WTC11 (cell line): ENCODE measurements at regions not wholly inside any gene's neighbourhood (a gene's known extent, or its start where the extent isn't known, plus 50 kb on each side); places are given as distances from the start of the nearest gene placed in this dataset.

ENCODE experiments used
- ATAC-seq: fragments of 200-7000 bp; cut with Tn5 transposase; 2 replicates; pipeline ENCODE4 v1.10.0; 2021; ENCODE audit warnings: mild to moderate bottlenecking, moderate library complexity
- CTCF ChIA-PET: fragments of 300-600 bp; sonication (Branson Sonifier 250); formaldehyde crosslinking; loops from one replicate; lab custom pipeline; 2021; ENCODE audit warnings: antibody characterized with exemption; lab: Charles Lee
- POLR2A ChIA-PET: fragments of 350-600 bp; sonication (Branson Sonifier 250); formaldehyde crosslinking; loops from one replicate; lab custom pipeline; 2021; ENCODE audit warnings: antibody characterized with exemption; lab: Charles Lee
- DNase-seq: peaks from one replicate; pipeline ENCODE4 v3.0.0; 2021; ENCODE audit warnings: low spot score
- H3K27ac Mint-ChIP-seq: 2 replicates; pipeline ENCODE4 v1.8.0; 2021; ENCODE audit warnings: mixed read lengths
- H3K27me3 Mint-ChIP-seq: 2 replicates; pipeline ENCODE4 v1.8.0; 2021; ENCODE audit warnings: low read depth, mild to moderate bottlenecking, moderate library complexity, mixed read lengths
- H3K36me3 Mint-ChIP-seq: 2 replicates; pipeline ENCODE4 v1.8.0; 2021; ENCODE audit warnings: mixed read lengths
- H3K4me1 Mint-ChIP-seq: 2 replicates; pipeline ENCODE4 v1.8.0; 2022; ENCODE audit warnings: mixed read lengths
- H3K4me3 Mint-ChIP-seq: 2 replicates; pipeline ENCODE4 v1.8.0; 2021; ENCODE audit warnings: mild to moderate bottlenecking, moderate library complexity, mixed read lengths
- H3K9me3 Mint-ChIP-seq: 2 replicates; pipeline ENCODE4 v1.8.0; 2021; ENCODE audit warnings: mixed read lengths
- FOXK1 ChIP-seq: sonication (generic); formaldehyde crosslinking; IDR thresholded peaks from 2 replicates; pipeline ENCODE4 v1.8.0; 2022; ENCODE audit warnings: mild to moderate bottlenecking, moderate library complexity, missing genetic modification reagents
- JAZF1 ChIP-seq: fragments of 250-450 bp; sonication (Bioruptor Pico); IDR thresholded peaks from 2 replicates; pipeline ENCODE4 v1.9.0; 2021; ENCODE audit warnings: moderate library complexity, mild to moderate bottlenecking, inconsistent platforms
- JUN ChIP-seq: sonication (generic); formaldehyde crosslinking; IDR thresholded peaks from 2 replicates; pipeline ENCODE4 v1.8.0; 2023; ENCODE audit warnings: mild to moderate bottlenecking, missing genetic modification reagents
- NR1H2 ChIP-seq: sonication (generic); formaldehyde crosslinking; IDR thresholded peaks from 2 replicates; pipeline ENCODE4 v1.9.0; 2021; ENCODE audit warnings: mild to moderate bottlenecking, moderate library complexity, missing genetic modification reagents
- PRRX2 ChIP-seq: fragments of 250-450 bp; sonication (Bioruptor Pico); IDR thresholded peaks from 2 replicates; pipeline ENCODE4 v1.8.0; 2021; ENCODE audit warnings: mild to moderate bottlenecking
- TEAD4 ChIP-seq: sonication (generic); formaldehyde crosslinking; IDR thresholded peaks from 2 replicates; pipeline ENCODE4 v1.8.0; 2022; ENCODE audit warnings: mild to moderate bottlenecking, missing genetic modification reagents
- TP53 ChIP-seq: sonication (generic); formaldehyde crosslinking; IDR thresholded peaks from 2 replicates; pipeline ENCODE4 v1.8.1; 2023; ENCODE audit warnings: mild to moderate bottlenecking, missing genetic modification reagents
- ZBTB21 ChIP-seq: sonication (generic); formaldehyde crosslinking; IDR thresholded peaks from 2 replicates; pipeline ENCODE4 v1.8.1; 2023; ENCODE audit warnings: mild to moderate bottlenecking, missing genetic modification reagents, borderline replicate concordance
- ZNF121 ChIP-seq: sonication (generic); formaldehyde crosslinking; IDR thresholded peaks from 2 replicates; pipeline ENCODE4 v1.8.0; 2023; ENCODE audit warnings: missing genetic modification reagents
- TF ChIP-seq, protein P1 (sequence below): sonication (generic); formaldehyde crosslinking; IDR thresholded peaks from 2 replicates; pipeline ENCODE4 v1.8.1; 2022; ENCODE audit warnings: low read depth, mild to moderate bottlenecking, moderate library complexity, missing genetic modification reagents, borderline replicate concordance
- TF ChIP-seq, protein P2 (sequence below): fragments of 250-450 bp; sonication (Bioruptor Pico); IDR thresholded peaks from 2 replicates; pipeline ENCODE4 v1.8.0; 2021; ENCODE audit warnings: mild to moderate bottlenecking
- TF ChIP-seq, protein P3 (sequence below): sonication (generic); formaldehyde crosslinking; IDR thresholded peaks from 2 replicates; pipeline ENCODE4 v1.8.0; 2023; ENCODE audit warnings: missing genetic modification reagents, mild to moderate bottlenecking, borderline replicate concordance
- TF ChIP-seq, protein P4 (sequence below): sonication (generic); formaldehyde crosslinking; IDR thresholded peaks from 2 replicates; pipeline ENCODE4 v1.8.0; 2023; ENCODE audit warnings: mild to moderate bottlenecking, missing genetic modification reagents
- TF ChIP-seq, protein P5 (sequence below): sonication (generic); formaldehyde crosslinking; IDR thresholded peaks from 2 replicates; pipeline ENCODE4 v1.8.1; 2023; ENCODE audit warnings: mild to moderate bottlenecking, missing genetic modification reagents, borderline replicate concordance
- TF ChIP-seq, protein P6 (sequence below): fragments of 250-450 bp; sonication (Bioruptor Pico); IDR thresholded peaks from 2 replicates; pipeline ENCODE4 v1.9.0; 2021; ENCODE audit warnings: mild to moderate bottlenecking, borderline replicate concordance
- TF ChIP-seq, protein P7 (sequence below): sonication (generic); formaldehyde crosslinking; IDR thresholded peaks from 2 replicates; pipeline ENCODE4 v1.8.1; 2022; ENCODE audit warnings: missing genetic modification reagents, borderline replicate concordance

DNA sequence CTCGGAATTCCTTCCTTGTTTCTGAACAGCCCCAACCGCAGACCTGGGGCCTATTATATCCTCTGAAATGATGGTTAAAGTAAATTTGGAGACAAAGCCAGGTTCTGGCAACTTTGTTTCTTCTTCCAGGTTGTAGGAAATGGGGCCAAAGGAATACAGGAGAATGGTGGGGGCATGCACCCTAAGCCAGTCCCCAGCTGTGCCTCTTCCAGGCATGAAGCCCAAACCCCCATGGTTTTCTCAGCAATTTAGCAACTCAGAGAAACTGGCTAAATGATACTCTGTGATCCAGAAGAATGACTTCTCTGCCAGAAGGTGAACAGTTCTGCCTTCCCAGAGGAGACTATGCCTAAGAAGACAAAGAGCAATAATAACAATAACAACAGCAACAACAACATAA is 635.0 kb upstream of the FANCL start:
- Mint-ChIP-seq H3K9me3 (no peaks in the 10 kb centered on the region), H3K36me3 (no peaks in the 10 kb centered on the region), H3K27ac (no peak overlapping the region), H3K4me3 (no peak overlapping the region), H3K4me1 (peaks cover 36% of the 10 kb centered on the region), H3K27me3 (no peaks in the 10 kb centered on the region)
- ATAC-seq, result no peak
- TF ChIP-seq TP53 (no peak), TEAD4 (no peak), PRRX2 (no peak), FOXK1 (CRISPR knock-in tag) (no peak), ZBTB21 (CRISPR knock-in tag) (no peak), JUN (CRISPR knock-in tag) (no peak), ZNF121 (CRISPR knock-in tag) (no peak)
- TF ChIP-seq, protein P1, sequence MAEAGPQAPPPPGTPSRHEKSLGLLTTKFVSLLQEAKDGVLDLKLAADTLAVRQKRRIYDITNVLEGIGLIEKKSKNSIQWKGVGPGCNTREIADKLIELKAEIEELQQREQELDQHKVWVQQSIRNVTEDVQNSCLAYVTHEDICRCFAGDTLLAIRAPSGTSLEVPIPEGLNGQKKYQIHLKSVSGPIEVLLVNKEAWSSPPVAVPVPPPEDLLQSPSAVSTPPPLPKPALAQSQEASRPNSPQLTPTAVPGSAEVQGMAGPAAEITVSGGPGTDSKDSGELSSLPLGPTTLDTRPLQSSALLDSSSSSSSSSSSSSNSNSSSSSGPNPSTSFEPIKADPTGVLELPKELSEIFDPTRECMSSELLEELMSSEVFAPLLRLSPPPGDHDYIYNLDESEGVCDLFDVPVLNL, result no peak
- TF ChIP-seq, protein P2, sequence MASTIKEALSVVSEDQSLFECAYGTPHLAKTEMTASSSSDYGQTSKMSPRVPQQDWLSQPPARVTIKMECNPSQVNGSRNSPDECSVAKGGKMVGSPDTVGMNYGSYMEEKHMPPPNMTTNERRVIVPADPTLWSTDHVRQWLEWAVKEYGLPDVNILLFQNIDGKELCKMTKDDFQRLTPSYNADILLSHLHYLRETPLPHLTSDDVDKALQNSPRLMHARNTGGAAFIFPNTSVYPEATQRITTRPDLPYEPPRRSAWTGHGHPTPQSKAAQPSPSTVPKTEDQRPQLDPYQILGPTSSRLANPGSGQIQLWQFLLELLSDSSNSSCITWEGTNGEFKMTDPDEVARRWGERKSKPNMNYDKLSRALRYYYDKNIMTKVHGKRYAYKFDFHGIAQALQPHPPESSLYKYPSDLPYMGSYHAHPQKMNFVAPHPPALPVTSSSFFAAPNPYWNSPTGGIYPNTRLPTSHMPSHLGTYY, result no peak
- TF ChIP-seq, protein P3, sequence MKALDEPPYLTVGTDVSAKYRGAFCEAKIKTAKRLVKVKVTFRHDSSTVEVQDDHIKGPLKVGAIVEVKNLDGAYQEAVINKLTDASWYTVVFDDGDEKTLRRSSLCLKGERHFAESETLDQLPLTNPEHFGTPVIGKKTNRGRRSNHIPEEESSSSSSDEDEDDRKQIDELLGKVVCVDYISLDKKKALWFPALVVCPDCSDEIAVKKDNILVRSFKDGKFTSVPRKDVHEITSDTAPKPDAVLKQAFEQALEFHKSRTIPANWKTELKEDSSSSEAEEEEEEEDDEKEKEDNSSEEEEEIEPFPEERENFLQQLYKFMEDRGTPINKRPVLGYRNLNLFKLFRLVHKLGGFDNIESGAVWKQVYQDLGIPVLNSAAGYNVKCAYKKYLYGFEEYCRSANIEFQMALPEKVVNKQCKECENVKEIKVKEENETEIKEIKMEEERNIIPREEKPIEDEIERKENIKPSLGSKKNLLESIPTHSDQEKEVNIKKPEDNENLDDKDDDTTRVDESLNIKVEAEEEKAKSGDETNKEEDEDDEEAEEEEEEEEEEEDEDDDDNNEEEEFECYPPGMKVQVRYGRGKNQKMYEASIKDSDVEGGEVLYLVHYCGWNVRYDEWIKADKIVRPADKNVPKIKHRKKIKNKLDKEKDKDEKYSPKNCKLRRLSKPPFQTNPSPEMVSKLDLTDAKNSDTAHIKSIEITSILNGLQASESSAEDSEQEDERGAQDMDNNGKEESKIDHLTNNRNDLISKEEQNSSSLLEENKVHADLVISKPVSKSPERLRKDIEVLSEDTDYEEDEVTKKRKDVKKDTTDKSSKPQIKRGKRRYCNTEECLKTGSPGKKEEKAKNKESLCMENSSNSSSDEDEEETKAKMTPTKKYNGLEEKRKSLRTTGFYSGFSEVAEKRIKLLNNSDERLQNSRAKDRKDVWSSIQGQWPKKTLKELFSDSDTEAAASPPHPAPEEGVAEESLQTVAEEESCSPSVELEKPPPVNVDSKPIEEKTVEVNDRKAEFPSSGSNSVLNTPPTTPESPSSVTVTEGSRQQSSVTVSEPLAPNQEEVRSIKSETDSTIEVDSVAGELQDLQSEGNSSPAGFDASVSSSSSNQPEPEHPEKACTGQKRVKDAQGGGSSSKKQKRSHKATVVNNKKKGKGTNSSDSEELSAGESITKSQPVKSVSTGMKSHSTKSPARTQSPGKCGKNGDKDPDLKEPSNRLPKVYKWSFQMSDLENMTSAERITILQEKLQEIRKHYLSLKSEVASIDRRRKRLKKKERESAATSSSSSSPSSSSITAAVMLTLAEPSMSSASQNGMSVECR, result no peak
- TF ChIP-seq, protein P4, sequence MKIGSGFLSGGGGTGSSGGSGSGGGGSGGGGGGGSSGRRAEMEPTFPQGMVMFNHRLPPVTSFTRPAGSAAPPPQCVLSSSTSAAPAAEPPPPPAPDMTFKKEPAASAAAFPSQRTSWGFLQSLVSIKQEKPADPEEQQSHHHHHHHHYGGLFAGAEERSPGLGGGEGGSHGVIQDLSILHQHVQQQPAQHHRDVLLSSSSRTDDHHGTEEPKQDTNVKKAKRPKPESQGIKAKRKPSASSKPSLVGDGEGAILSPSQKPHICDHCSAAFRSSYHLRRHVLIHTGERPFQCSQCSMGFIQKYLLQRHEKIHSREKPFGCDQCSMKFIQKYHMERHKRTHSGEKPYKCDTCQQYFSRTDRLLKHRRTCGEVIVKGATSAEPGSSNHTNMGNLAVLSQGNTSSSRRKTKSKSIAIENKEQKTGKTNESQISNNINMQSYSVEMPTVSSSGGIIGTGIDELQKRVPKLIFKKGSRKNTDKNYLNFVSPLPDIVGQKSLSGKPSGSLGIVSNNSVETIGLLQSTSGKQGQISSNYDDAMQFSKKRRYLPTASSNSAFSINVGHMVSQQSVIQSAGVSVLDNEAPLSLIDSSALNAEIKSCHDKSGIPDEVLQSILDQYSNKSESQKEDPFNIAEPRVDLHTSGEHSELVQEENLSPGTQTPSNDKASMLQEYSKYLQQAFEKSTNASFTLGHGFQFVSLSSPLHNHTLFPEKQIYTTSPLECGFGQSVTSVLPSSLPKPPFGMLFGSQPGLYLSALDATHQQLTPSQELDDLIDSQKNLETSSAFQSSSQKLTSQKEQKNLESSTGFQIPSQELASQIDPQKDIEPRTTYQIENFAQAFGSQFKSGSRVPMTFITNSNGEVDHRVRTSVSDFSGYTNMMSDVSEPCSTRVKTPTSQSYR, result no peak
- TF ChIP-seq, protein P5, sequence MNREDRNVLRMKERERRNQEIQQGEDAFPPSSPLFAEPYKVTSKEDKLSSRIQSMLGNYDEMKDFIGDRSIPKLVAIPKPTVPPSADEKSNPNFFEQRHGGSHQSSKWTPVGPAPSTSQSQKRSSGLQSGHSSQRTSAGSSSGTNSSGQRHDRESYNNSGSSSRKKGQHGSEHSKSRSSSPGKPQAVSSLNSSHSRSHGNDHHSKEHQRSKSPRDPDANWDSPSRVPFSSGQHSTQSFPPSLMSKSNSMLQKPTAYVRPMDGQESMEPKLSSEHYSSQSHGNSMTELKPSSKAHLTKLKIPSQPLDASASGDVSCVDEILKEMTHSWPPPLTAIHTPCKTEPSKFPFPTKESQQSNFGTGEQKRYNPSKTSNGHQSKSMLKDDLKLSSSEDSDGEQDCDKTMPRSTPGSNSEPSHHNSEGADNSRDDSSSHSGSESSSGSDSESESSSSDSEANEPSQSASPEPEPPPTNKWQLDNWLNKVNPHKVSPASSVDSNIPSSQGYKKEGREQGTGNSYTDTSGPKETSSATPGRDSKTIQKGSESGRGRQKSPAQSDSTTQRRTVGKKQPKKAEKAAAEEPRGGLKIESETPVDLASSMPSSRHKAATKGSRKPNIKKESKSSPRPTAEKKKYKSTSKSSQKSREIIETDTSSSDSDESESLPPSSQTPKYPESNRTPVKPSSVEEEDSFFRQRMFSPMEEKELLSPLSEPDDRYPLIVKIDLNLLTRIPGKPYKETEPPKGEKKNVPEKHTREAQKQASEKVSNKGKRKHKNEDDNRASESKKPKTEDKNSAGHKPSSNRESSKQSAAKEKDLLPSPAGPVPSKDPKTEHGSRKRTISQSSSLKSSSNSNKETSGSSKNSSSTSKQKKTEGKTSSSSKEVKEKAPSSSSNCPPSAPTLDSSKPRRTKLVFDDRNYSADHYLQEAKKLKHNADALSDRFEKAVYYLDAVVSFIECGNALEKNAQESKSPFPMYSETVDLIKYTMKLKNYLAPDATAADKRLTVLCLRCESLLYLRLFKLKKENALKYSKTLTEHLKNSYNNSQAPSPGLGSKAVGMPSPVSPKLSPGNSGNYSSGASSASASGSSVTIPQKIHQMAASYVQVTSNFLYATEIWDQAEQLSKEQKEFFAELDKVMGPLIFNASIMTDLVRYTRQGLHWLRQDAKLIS (CRISPR knock-in tag), result no peak
- DNase-seq, result no peak
- ChIA-PET CTCF (no interaction called here), POLR2A (no interaction called here)

DNA sequence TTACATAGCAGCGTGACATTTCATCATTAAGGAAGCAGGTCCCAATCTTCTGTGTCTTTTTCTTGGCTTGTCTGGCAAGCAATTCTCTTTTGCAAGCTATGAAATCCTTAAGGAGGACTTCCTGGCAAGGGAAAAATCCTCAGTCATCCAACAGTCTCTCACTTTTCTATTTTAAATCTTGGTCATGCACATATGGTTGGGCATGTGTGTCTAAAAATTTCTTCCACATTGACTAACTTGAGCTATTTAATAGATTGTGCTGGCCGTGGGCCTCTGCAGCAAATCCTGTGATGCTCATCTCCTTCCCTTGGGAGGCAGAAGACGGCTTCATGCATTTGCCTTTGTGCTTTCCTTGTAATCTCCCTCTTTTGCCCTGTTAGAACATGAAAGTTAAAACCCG is 634.3 kb upstream of the FANCL start:
- no peaks in the 10 kb centered on the region for H3K36me3 Mint-ChIP-seq
- H3K27ac Mint-ChIP-seq, result no peak overlapping the region
- H3K27me3 Mint-ChIP-seq, result no peaks in the 10 kb centered on the region
- ATAC-seq, result no peak
- H3K4me1 Mint-ChIP-seq, result peaks cover 36% of the 10 kb centered on the region
- POLR2A ChIA-PET, result no interaction called here
- 0 out of 2 replicates have a peak, but pooled peaks cover 5% of the 10 kb centered on the region for H3K9me3 Mint-ChIP-seq
- CTCF ChIA-PET, result interaction anchor here (1.8 kb wide), 1 partner anchor 113 kb away, joined by 4 read pairs; no protein-coding TSS in a partner anchor
- DNase-seq, result no peak
- no peak overlapping the region for H3K4me3 Mint-ChIP-seq
- TF ChIP-seq, protein P6, sequence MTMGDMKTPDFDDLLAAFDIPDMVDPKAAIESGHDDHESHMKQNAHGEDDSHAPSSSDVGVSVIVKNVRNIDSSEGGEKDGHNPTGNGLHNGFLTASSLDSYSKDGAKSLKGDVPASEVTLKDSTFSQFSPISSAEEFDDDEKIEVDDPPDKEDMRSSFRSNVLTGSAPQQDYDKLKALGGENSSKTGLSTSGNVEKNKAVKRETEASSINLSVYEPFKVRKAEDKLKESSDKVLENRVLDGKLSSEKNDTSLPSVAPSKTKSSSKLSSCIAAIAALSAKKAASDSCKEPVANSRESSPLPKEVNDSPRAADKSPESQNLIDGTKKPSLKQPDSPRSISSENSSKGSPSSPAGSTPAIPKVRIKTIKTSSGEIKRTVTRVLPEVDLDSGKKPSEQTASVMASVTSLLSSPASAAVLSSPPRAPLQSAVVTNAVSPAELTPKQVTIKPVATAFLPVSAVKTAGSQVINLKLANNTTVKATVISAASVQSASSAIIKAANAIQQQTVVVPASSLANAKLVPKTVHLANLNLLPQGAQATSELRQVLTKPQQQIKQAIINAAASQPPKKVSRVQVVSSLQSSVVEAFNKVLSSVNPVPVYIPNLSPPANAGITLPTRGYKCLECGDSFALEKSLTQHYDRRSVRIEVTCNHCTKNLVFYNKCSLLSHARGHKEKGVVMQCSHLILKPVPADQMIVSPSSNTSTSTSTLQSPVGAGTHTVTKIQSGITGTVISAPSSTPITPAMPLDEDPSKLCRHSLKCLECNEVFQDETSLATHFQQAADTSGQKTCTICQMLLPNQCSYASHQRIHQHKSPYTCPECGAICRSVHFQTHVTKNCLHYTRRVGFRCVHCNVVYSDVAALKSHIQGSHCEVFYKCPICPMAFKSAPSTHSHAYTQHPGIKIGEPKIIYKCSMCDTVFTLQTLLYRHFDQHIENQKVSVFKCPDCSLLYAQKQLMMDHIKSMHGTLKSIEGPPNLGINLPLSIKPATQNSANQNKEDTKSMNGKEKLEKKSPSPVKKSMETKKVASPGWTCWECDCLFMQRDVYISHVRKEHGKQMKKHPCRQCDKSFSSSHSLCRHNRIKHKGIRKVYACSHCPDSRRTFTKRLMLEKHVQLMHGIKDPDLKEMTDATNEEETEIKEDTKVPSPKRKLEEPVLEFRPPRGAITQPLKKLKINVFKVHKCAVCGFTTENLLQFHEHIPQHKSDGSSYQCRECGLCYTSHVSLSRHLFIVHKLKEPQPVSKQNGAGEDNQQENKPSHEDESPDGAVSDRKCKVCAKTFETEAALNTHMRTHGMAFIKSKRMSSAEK (CRISPR knock-in tag), result no peak
- TF ChIP-seq, protein P7, sequence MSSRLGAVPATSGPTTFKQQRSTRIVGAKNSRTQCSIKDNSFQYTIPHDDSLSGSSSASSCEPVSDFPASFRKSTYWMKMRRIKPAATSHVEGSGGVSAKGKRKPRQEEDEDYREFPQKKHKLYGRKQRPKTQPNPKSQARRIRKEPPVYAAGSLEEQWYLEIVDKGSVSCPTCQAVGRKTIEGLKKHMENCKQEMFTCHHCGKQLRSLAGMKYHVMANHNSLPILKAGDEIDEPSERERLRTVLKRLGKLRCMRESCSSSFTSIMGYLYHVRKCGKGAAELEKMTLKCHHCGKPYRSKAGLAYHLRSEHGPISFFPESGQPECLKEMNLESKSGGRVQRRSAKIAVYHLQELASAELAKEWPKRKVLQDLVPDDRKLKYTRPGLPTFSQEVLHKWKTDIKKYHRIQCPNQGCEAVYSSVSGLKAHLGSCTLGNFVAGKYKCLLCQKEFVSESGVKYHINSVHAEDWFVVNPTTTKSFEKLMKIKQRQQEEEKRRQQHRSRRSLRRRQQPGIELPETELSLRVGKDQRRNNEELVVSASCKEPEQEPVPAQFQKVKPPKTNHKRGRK, result no peak
- TF ChIP-seq JAZF1 (CRISPR knock-in tag) (no peak), NR1H2 (CRISPR knock-in tag) (no peak)
